A172 (cell line): ENCODE measurements at regions not wholly inside any gene's neighbourhood (a gene's known extent, or its start where the extent isn't known, plus 50 kb on each side); places are given as distances from the start of the nearest gene placed in this dataset.

ENCODE experiments used
- DNase-seq: peaks from one replicate; pipeline ENCODE4 v3.0.0-alpha.2; 2015; ENCODE audit warnings: low spot score

DNA sequence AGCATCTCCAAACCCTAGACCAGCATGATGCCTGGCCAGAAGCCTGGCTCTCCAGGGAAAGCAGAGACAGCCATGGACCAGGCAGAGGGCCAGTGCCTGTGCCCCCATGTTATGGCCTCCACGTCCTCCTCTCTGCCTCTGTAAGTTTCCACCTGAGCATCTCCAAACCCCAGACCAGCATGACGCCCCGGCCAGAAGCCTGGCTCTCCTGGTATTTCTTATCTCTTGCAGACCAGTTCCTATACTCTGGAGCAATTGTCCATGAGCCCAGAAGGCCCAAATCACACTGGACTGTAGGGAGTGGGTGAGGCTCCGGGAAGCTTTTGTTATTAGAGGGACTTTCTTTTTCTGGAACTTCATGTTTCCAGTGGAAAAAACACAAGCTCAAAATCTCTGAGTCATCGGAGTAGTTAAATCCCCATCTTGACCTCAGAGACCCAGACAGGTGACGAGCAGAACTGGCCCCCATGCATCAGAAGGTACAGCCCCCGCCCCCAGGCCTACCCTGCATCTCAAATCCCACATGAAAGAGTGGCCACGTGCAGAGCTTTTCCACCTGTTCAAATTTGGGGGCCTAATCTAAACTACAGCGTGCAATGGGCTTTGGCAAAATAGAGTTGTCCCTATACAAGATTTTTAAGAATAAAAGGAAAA is 110.2 kb upstream of the FOXQ1 start:
- no peak for DNase-seq

DNA sequence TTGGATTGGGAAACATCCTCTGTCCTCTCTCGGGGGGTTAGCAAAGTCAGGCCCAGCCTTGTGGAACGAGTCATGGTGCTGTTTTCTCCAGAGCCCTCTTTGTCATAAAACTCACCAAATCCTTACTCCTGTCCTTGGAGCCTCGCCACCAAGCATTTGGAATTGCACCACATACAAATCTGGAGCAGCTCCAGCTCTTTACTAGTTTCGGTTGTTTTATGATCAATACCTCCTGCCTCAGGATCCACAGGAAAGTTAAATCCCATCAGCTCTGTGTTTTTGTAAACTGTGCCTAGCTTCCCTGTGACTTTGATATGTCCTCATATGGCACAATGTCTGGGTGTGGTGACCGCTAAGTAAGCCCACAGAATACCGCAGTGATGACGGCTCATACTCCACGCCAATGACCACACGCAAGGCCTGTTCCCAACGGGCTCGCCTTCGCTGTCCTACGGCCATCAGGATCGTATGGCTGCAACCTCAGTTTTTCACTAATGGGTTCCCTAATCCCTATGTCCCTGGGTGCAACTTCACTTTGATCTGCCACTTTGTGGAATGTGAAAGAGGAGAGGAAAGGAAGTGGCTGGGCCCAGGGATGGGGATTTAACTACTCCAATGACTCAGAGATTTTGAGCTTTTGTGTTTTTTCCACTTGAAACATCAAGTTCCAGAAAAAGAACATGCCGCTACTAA is 111.3 kb upstream of the FOXQ1 start:
- DNase-seq = peak; percentile 41

DNA sequence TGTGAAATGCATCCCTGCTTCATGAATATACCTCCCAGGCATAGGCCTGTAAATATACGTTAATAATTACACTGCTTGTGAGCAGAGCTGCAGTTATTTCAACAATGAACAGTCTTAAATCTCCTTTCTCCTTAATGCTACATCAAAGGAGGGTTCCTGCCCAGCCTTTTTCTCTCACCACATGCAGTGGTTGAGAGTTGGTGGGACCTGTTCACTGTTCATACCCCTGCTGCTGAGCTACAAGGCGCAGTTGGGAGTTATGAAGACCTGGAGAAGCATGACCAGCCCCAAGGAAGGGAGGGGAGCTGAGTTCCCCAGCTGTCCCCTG is 111.9 kb upstream of the FOXQ1 start:
- DNase-seq = no peak

DNA sequence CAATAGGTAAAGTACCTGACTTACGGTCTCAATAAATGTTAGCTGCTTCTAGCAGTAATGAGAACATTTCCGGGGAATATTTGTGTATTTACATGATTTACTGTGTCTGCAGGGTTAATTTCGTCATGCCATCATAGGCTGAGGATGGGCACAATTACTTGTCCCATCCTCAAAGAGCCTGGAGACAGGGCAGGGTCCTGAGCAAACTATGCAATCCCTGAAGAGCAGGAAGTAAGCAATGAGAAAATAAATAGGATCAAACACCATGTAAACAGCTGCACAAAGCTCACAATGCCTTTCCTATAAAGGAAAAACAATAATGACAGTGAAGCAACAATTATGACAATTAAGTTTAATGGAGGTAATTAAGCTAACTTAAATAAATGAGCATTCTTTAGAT is 114.6 kb upstream of the FOXQ1 start:
- no peak for DNase-seq

DNA sequence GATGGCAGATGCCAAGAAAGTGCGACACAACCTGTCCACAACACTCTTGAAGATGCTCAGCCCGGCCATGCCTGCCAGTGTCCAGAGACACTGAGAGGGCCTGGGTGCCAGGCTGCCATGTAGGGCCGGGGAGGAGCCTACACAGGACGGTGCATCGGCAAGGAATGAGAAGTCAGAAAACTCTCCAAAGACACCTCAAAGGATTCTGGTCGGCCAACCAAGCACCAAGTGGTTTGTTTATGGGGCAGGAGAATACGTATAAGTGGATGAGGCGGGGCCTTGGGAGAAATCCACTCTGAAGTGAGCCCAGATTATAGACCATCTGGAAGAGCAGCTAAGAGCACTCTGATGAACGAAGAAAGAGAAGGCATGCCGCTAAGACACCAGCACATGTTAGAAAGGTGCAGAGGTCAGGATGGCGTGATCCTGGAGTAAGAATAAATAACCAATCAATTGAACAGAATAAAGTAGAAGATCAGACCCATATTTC is 120.7 kb upstream of the FOXQ1 start:
- DNase-seq = no peak

DNA sequence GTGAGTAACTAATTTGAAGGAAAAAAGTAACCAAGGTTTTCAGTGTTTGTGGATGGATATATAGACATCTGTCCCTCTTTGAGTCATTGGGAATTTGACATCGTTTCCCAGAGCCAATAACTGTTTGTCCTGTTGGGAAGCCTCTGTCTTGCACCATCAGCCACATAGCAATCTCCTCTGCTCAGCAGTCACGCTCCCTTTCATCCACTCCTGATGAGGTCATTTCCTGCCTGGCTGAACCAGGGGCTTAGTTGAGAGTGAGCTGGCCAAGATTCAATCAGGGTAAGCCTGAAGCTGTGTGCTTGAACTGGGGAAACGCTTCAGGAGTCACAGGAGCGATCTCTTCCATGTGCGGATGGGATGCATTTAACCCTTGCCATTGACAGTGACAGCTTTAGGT is 121.5 kb upstream of the FOXQ1 start:
- DNase-seq = peak; percentile 89

DNA sequence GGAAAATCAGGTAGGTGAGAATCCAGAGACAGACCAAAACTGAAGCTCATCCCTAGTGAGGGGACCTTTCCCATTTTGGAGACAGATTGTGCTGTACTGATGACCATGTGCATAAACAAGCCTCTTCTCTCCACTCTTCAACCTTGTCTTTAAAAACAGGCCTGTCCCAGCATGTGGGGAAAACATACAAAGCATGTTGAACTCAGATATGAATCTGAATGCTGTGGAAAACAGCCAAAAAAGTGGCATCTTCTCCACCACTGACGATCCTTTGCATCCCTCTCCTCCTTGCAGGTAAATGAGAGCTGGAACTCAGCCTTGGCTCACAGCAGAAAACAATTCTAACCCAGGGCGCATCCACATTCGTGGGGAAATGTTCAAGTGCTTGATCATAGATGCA is 123.7 kb upstream of the FOXQ1 start:
- no peak for DNase-seq

DNA sequence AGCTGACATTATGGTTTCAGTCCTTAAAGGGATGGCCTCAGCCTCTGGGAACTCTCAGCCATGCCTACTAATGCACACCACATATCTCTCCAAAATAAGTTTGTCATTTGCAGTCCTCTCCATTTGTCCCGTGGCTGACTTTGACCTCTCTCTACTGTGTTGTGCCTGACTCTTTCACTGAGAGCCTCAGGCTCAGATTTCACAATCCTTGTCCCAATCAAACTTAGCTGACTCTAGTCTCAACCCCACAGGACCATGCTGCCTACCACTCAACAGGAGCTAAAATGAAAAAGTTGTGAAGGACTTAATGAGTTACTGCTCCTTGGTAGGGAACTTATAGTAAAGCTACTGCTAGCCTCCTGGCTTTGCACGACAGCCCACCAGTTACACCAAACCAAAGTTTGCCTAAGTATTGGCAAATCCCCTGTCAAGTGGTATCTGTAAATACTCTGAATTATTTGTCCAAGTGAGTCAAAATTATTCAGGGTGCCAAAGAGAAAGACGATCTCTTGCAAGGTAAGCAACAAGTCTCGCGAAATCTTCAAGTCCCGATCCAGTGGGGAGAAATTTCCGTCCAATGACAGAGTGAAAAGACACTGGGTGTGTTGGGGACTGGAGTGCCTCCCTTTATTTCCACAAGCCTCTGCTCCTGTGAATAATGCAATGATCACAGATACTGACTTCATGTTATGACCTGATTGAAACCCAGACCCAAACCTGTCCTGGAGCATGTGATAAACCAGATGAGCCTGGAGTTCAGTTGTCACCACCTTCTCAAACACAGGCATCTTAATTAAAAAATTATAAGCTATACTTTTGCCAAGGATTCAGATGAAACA is 124.4 kb upstream of the FOXQ1 start:
- DNase-seq = no peak

DNA sequence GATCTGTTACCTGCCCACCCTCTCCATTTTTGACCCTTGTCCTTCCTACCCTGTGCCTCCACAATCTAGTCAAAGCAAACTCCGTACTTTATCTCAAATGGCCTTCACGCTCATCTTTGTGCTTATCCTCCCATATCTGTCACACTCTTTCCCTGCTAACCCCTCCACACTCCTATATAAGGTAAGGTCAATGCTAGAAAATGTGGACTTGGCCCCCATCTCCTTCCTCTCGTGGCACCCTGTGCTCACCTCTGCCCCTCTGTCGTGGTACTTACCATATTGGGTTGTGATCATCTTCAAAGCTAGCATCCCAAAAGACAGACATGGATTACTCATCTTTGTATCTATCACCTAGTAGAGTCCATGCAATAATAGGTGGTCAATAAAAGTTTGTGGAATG is 127.6 kb upstream of the FOXQ1 start:
- DNase-seq = no peak

DNA sequence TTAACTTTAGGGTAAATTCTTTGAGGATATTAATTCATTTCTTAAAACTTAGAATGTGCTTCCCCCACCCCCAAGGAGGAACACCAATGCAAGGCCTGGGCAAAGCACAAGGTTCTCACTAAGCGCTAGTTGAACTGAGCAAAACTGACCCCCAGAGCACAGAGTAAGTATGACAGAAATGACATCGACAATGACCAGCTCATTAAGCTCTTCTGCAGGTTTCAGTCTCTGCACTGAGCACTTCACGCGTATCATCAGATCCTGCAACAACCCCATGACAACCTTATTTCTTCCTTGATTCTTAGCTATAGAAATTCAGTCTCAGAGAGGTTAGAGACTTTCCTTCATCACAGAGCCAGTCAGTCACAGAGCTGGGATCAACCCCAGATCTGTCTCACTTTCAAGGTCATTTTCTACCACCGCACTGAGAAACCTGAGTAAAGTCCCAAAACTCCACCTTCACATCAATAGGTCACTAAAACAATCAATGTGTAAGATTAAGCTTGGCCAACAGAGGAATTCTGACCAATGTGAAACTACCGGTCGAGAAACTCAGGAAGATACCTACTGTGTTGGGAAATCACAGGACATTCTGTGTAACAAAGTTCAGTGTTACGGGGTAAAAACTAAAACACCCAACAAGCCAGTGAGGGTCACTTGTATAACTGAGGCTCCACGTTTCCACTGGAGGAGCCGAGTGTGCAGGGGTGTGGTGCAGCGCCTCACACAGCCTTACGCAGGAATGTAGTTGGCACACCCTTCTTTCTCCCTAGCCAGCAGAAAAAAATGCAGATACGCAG is 129.0 kb upstream of the FOXQ1 start:
- no peak for DNase-seq

DNA sequence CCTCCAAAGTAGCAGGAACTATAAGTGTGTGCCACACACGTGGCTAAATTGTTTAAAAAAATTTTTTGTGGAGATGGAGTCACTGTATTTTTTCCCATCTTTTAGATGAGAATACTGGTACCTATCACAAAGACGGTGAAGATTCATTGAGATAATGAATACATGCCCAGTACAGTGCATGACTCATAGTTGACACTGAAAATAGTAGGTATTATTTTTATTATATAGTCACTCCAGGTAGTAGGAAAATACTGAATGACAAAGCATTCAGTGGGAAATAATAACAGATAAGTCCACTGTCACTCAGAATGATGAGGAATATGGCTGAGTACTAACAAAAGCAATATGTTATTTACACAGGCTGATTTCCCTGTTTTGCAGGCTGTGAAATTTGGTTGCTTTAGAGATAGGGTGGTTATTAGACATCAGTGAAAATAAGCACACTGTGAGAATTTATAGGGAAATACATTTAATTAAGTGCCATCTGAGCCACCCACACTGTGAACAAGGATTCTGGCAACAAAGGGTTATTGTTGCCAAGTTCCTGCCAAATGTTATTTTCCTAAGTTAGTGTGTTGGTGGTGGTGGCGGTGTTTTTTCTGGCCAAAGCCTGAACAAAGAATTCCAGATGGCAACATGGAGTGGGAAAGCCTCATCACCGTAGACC is 129.8 kb upstream of the FOXQ1 start:
- peak; percentile 9 for DNase-seq

DNA sequence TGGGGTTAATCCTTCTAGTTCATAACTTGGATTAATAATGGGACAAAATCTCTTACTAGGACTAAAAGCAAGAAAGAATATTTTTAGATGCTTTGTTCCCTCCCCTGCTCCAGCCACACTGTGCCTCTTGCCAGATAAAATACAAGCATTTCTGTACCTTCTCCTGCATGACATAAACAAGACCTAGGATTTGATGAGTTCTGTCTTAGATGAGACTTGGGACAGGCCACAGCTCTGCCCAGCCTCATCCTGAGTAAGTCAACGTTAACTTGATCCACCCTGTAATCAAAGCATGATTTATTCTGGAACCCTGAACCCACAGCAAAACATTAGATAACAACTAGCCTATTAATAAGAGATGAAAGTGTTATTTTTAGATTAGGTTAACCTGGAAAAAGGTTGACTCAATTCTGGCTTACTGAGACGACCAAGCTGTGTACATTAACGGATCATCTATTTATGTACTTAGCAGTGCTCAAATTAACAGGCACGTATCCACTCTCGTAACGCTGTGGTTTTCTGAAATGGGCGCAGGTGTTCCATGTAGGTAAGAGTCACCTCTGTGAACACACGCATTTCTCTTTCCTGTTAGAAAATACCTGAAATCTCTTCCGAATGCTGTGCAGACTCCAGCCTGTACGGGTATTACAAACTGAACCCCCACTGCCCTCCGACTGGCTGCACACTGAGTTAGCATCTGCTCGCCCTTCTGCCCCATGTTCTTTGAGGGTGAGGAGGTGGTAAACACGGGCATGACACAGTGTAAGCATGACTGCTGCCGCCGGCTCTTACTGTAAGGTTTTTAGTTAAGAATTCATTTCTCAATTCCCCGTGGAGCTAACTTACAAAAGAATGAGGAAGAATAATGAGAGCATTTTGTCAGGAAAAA is 132.1 kb upstream of the FOXQ1 start:
- no peak for DNase-seq

DNA sequence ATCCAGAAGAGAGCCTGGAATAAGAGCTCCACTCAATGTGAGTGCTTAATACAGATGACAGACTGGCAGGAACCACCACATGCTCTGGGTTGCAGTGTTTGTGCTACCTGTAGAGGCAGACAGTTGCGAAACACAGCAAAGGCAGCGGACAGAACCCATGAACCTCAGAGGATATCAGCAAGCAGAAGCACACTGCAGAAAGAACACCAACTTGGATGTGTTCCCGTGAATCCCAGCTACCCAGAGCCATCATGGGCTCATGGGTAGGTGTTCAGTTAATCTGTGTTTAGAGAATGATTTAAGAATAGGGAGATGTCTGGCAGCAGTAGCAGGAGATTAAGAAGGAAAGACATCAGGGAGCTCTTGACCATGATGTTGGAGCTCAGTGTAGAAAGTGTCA is 133.3 kb upstream of the FOXQ1 start:
- no peak for DNase-seq

DNA sequence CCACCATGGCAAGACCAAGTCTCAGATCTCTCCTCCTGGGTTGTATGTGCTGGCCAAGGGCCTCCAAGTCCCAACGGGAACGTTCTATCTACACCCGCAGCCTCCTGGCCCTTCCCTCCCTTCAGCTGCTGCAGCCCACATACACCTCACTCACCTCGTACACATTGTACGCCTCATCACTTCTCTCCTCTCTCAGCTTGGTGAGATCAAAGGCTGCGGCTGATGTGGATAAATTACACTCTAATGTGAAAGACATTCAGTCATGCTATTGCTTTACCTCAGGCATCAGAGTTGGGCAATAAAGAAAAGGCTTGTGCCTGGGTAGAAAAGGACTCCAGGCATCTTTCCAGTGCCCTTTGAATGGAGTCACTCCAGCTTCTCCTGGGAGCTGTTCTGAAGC is 135.3 kb upstream of the FOXQ1 start:
- no peak for DNase-seq

DNA sequence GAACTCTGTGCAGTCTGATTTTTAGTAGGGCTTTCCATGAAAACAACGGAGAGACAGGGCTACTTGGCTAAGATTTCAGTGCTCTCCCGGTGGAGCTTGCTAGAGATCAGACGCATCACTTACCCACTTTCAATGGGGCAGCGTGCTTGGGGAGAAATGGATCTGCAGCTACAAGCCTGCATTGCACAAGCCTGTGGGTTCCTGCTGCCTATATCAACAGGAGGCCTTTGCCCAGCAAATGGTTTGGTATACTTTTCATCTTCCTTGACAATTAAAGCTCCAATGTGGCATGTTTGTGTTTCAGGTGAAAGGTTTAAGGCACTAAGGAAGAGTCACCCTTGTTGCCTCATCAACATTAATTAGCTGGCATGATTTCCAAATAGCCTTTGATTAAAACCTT is 136.0 kb upstream of the FOXQ1 start:
- no peak for DNase-seq

DNA sequence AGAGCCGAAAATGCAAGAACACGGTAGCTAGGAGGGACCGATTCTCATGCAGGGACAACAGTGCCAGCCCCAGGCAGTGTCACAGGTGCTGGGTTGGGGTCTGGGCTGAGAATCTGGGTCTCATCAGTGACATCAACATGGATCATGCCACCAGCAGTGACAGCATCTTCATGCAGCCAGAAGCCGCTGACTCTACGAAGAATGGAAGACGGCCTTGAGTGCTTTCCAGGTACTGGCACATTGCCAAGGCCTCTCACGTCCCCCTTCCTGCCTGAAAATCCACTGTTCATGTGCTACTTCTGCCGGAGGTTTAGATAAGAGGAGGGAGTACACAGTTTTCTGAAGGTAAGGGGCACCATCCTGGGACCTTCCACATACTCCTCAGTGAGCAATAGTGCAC is 141.1 kb upstream of the FOXQ1 start:
- DNase-seq = no peak

DNA sequence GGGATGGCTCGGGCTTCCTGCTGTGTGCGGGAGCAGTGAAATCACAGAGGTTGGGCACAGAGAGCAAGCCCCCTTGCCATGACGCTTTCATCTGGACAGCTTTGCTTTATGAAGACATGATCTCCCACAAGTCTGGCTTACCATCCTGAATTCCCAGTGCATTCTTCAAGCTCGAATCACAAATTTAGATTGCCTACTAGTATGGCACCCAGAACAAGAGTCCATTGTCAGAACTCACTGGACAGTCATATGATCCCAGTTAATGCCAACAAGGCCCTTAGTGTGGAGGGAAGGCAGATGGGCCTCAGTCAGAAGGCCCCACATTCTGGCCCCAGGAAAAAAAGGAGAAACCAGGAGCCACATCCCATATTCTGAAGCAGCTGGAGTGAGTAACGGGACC is 147.3 kb upstream of the FOXQ1 start:
- DNase-seq = peak; percentile 30

DNA sequence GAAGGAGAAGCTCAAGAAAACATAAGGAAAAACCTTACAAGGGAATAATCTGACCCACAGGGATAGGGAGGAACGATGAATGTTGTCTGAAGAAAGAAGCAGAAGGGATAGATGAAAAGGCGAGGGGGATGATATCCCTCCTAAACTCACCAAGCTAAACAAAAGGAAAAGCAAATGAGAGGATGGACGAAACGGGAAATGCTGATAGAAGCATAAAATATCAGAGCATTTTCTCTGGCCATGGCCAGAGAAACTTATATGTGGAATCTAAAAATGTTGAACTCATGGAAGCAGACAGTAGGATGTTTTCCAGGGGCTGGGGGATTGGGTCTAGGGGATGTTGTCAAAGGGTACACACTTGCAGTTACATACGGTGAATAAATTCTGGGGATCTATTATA is 148.4 kb upstream of the FOXQ1 start:
- DNase-seq = no peak

DNA sequence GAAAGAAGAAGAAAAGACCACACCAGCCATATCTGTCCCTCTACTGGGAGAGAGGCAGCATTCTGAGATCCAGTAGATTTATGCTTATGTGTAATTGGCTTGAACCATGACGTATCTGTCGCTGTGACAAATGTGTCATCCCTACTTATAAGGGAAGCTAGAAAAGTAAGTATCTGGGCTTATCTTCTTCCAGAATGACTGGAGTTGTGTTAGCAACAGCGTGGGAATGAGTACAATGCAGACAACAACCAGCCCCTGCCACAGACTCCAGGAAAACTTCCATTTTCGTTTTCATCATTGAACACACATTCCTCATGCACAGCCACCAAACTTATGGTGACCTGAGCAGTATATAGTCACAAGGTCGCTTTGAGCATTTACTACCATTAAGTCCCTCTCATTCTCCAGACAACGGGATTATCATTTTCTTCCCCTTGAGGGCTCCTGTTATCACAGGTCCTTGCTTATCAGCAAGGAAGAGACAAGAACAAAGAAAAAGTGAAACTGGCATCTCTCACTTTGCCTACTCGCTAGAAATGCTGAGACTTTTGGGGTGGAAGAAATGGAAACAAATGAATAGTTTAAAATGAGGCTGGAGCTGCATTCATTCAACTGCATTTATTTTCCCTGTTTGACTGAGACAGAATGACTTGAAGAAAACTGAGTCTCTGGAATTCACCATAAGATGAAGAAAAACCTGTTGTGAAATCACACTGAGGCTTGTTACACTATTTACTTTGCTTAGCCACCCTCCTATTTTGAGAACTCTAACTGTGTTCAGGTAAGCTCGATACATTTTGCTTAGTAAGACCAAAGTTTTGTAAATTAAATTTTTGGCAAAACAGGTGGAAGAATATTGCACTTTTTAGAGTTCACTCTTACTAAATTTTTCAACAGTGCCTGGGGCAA is 149.3 kb upstream of the FOXQ1 start:
- DNase-seq = peak; percentile 37
